Aorta (tissue), 5 donors: ENCODE measurements at regions not wholly inside any gene's neighbourhood (a gene's known extent, or its start where the extent isn't known, plus 50 kb on each side); places are given as distances from the start of the nearest gene placed in this dataset.

Source experiments
- ATAC-seq: fragments of 200-7000 bp; cut with Tn5 transposase; one replicate; pipeline ENCODE4 v1.9.1; 2022; ENCODE audit warnings: moderate library complexity; ENCODE audit not compliant: low FRiP score
- DNase-seq, 2 donors: peaks; one replicate each; pipeline ENCODE4 v3.0.0-alpha.2; 2020
- H3K27ac ChIP-seq, 2 donors: one replicate each; pipeline ENCODE4 v1.5.1; 2013; ENCODE audit warnings: low read length in 2 of 2, mild to moderate bottlenecking in 2 of 2, moderate library complexity in 2 of 2, control low read depth in 1 of 2, inconsistent platforms in 1 of 2, low read depth in 1 of 2
- H3K27me3 ChIP-seq, 2 donors: one replicate each; pipeline ENCODE4 v1.6.1; 2013; ENCODE audit warnings: control low read depth in 1 of 2, low read length in 1 of 2, mild to moderate bottlenecking in 1 of 2, moderate library complexity in 1 of 2; ENCODE audit not compliant: insufficient read depth in 2 of 2, control insufficient read depth in 1 of 2
- H3K36me3 ChIP-seq, 2 donors: one replicate each; pipeline ENCODE4 v1.6.1; 2013; ENCODE audit warnings: control low read depth in 1 of 2, low read length in 1 of 2, mild to moderate bottlenecking in 1 of 2; ENCODE audit not compliant: insufficient read depth in 2 of 2, control insufficient read depth in 1 of 2
- H3K4me1 ChIP-seq, 2 donors: one replicate each; pipeline ENCODE4 v1.6.1; 2013; ENCODE audit warnings: low read length in 2 of 2, control low read depth in 1 of 2, mild to moderate bottlenecking in 1 of 2, moderate library complexity in 1 of 2; ENCODE audit not compliant: insufficient read depth in 2 of 2, control insufficient read depth in 1 of 2
- H3K4me3 ChIP-seq, 2 donors: one replicate each; pipeline ENCODE4 v1.5.1; 2013; ENCODE audit warnings: low read length in 2 of 2, control low read depth in 1 of 2, mild to moderate bottlenecking in 1 of 2
- H3K9me3 ChIP-seq: one replicate; pipeline ENCODE4 v1.6.1; 2013; ENCODE audit warnings: mild to moderate bottlenecking, low read length; ENCODE audit not compliant: control insufficient read depth
- WGBS, 2 donors: extraction: QIAGEN DNeasy Blood & Tissue Kit; methylation state at CpG; one replicate each; pipeline ENCODE4 v1.1.7; 2013; 5-methylcytosine and 5-hydroxymethylcytosine counted together
- intact Hi-C, 2 donors: fragments of 100-400 bp; cut with DNase I; formaldehyde crosslinking; loops; one replicate each; pipeline versions ENCODE4 v1.14.2 to v1.15.0; 2022
- donor health status: healthy with polysubstance abuse.
- donor health status: Bipolar disorder and iron deficiency.
- donor health status: DM: no; HTN: no; CAD: no.
- donor health status: DM: no; HTN: no; CAD: no.
- donor health status: DM: yes; HTN: yes; CAD: no.

DNA sequence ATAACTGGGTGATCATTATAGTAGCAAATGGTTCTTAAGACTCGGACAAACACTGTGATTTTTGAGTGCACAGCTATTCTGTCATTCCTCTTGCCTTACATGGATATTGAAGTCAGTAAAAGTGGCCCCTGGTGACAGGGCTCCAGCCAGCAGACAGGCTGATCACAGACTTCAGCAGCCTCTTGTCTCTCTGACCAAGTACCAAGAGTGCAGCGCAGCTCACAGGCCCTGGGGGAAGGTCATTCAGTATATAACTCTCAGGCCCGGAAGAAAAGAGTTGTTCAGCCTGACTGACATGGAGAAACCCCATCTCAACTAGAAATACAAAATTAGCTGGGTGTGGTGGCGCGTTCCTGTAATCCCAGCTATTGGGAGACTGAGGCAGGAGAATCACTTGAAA lies 202.6 kb downstream of the HRH4 start:
- no peaks in the 10 kb centered on the region for H3K27me3 ChIP-seq
- H3K4me3 ChIP-seq, result no peak overlapping the region
- no peak for DNase-seq
- no peaks in the 10 kb centered on the region for H3K4me1 ChIP-seq
- 85% methylated on average over 5 of the region's 5 CpGs for WGBS, 2 donors
- no peaks in the 10 kb centered on the region for H3K36me3 ChIP-seq
- H3K27ac ChIP-seq, result no peak overlapping the region
- no peaks in the 10 kb centered on the region for H3K9me3 ChIP-seq
- intact Hi-C loops, result no loop called here
- no peak for ATAC-seq

DNA sequence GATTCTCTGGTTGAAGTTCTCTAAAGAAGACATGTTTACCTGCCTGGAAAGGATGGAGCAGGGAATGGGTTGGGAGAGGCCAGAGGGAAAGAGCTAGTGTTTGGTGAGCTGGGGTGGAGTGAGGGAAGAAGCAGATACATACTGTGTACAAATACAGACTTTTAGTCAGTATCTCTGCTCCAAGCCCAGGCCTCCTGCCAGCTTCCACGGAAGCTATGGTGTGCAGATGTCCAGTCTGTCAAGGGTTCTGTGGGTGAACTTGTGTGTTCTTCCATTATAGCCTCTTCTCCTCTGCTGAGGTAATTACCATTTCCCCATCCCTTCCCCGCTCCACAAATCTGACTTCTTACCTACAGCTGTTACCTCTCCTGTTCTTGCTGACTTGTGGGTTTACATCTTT lies 208.6 kb downstream of the HRH4 start:
- WGBS, 2 donors, result 65 to 75% methylated on average over 2 of the region's 2 CpGs
- peaks cover 0 to 2% of the 10 kb centered on the region in 2 donors for H3K27me3 ChIP-seq
- intact Hi-C loops, result no loop called here
- DNase-seq (no peak), ATAC-seq (no peak)
- H3K27ac ChIP-seq, result no peak overlapping the region
- H3K9me3 ChIP-seq, result no peaks in the 10 kb centered on the region
- H3K4me3 ChIP-seq, result no peak overlapping the region
- H3K36me3 ChIP-seq, result no peaks in the 10 kb centered on the region
- no peaks in the 10 kb centered on the region for H3K4me1 ChIP-seq

DNA sequence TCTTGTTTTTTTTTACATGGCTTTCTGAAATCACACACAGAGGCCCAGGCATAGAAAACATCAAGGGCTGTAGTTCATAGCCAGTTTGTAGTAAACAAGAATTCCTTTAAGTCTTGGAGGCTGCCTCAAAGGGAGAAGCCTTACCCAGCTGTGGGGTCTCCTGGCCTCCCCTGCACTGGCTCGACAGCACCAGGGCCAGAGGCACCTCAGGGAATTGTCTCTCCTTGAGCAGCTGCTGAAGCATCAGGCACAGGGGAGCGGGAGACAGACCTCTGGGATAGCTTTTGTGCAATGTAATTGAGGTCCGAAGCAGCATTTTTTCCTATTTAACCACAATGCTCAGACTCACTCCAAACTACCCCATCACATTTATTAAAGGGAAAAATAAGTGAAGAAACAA lies 209.1 kb downstream of the HRH4 start:
- Histone ChIP-seq H3K4me1 (no peaks in the 10 kb centered on the region), H3K9me3 (no peaks in the 10 kb centered on the region), H3K4me3 (no peak overlapping the region), H3K36me3 (no peaks in the 10 kb centered on the region), H3K27me3 (peaks cover 0 to 2% of the 10 kb centered on the region in 2 donors), H3K27ac (no peak overlapping the region)
- ATAC-seq (no peak), DNase-seq (no peak)
- intact Hi-C loops, result no loop called here
- 48 to 56% methylated on average over 3 of the region's 3 CpGs for WGBS, 2 donors

DNA sequence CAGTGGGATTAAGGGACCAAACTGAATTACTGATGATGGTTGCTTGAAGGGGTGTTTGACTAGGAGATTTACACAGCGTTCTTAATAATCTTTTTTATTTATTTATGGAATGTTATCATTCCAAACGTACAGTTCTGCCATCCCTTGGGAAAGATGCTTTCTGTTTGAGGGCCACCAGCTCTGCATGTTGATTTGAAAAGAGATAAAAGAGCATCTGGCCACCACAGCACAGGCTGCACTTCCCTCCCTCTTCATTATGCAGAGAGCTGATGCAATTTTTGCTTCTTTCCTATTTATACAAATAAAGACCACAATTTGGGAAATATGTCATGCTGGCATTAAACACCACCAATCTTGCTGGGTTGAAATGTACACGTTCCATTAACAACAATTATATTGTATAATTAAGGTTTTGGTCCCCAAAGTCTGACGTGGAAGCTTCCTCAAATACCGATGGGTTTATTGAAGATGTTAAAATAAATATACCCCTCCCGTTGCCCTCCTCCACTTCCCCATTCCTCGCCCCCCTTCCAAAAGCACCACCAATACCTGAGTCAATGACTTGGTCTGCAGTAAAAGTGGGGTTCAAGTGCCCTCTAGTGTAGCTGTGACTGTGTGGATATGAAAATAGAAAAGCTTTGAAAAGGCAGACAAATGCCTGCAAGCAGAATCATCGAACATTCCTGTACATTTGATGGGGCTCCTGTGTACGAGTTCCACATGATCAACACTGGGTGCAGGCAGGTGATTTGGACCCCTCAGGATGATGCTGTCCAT lies 211.9 kb downstream of the HRH4 start:
- WGBS, 2 donors, result 43 to 52% methylated on average over 9 of the region's 9 CpGs
- Histone ChIP-seq H3K4me1 (no peaks in the 10 kb centered on the region), H3K27ac (no peak overlapping the region), H3K9me3 (no peaks in the 10 kb centered on the region), H3K36me3 (no peaks in the 10 kb centered on the region), H3K4me3 (no peak overlapping the region), H3K27me3 (peaks cover 0 to 2% of the 10 kb centered on the region in 2 donors)
- ATAC-seq, result no peak
- intact Hi-C loops, result no loop called here
- DNase-seq, result no peak

DNA sequence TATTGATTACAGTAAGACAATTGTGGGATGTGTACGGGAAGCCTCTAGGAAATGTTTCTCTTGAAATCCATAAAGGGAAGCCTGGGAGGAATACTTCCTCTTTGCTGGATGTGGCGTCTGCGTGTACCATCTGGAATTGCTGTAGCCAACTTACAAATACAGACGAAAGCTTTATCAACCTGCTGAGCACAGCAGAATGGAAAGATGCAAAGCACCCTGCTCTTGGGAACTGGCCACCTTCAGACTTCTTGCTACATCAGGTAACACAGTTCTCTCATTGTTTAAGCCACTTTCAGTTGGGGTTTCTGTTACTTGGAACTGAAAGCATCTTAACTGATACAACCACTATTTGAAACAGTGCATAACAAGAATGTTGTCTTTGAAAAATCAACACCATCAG lies 213.8 kb downstream of the HRH4 start:
- ATAC-seq (no peak), DNase-seq (no peak)
- intact Hi-C loops, result no loop called here
- Histone ChIP-seq H3K27me3 (peaks cover 0 to 2% of the 10 kb centered on the region in 2 donors), H3K9me3 (no peaks in the 10 kb centered on the region), H3K36me3 (no peaks in the 10 kb centered on the region), H3K4me3 (no peak overlapping the region), H3K4me1 (no peaks in the 10 kb centered on the region), H3K27ac (no peak overlapping the region)
- WGBS, 2 donors, result 75 to 81% methylated on average over 4 of the region's 4 CpGs

DNA sequence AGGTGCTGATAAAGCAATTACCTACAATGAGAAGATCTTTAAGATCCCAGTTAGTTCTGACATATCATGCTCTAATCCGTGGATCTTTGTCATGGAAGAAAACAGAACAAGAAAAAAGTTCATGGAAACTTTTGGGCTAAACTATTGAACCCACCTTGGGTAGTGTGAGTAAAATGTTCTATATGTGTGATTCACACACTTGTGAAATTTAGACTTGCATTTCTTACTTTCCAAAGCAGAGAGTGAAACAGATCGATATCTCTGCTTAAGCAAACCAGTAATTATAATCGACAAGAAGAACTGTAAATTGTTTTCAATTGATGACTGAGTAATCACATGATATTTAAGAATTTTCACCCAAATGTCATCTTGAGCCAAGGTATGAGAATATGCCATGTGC lies 214.2 kb downstream of the HRH4 start:
- Histone ChIP-seq H3K36me3 (no peaks in the 10 kb centered on the region), H3K9me3 (no peaks in the 10 kb centered on the region), H3K4me3 (no peak overlapping the region), H3K27me3 (peaks cover 0 to 2% of the 10 kb centered on the region in 2 donors), H3K4me1 (no peaks in the 10 kb centered on the region), H3K27ac (no peak overlapping the region)
- WGBS, 2 donors, result 87 to 88% methylated on average over 3 of the region's 3 CpGs
- intact Hi-C loops, result no loop called here
- DNase-seq (no peak), ATAC-seq (no peak)

DNA sequence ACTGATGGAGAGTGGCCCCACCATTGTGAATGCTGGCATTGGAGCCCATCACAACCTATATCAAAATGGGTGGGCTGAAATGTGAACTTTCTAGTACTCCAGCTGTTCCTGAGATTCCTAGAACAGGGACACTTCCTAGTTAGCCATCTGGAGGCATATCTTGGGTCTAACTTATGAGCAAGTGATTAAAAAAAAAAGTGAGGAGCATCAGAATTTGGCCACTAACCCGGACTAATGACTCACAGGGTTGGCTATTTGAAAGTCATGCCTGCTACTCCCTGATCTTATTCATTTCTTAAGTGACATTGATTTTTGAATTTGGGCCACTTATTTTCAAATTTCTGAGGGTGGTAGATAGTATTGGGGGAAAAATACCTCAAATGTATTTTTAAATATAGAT lies 216.6 kb downstream of the HRH4 start:
- WGBS, 2 donors, result 72 to 77% methylated on average over 1 of the region's 1 CpG
- no peaks in the 10 kb centered on the region for H3K27me3 ChIP-seq
- no peak overlapping the region for H3K4me3 ChIP-seq
- H3K9me3 ChIP-seq, result peaks cover 4% of the 10 kb centered on the region
- H3K27ac ChIP-seq, result no peak overlapping the region
- intact Hi-C loops, result no loop called here
- ATAC-seq (no peak), DNase-seq (no peak)
- H3K4me1 ChIP-seq, result no peaks in the 10 kb centered on the region
- no peaks in the 10 kb centered on the region for H3K36me3 ChIP-seq

DNA sequence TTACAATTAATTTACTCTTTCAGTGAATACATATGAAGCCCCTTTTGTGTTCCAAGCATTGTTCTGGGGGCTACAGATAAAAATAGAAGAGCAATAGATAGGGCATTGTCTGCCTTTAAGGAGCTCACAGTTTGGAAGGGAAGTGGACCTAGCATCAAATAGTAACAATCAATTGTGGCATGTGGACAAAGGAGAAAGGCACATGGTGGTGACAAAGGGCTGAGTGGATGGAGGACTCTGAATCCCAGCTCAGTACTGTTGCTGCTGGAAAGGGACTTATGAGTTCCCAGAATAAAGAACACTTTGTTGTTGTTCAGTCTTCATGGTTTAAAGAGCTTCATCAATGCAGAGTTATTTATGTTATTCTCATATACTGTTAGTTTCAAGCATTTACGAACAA lies 217.7 kb downstream of the HRH4 start:
- no peaks in the 10 kb centered on the region for H3K36me3 ChIP-seq
- no peaks in the 10 kb centered on the region for H3K27me3 ChIP-seq
- no peak overlapping the region for H3K27ac ChIP-seq
- intact Hi-C loops, result no loop called here
- DNase-seq (no peak), ATAC-seq (no peak)
- WGBS, 2 donors, result 89 to 91% methylated on average over 1 of the region's 1 CpG
- no peaks in the 10 kb centered on the region for H3K4me1 ChIP-seq
- H3K4me3 ChIP-seq, result no peak overlapping the region
- H3K9me3 ChIP-seq, result peaks cover 4% of the 10 kb centered on the region

DNA sequence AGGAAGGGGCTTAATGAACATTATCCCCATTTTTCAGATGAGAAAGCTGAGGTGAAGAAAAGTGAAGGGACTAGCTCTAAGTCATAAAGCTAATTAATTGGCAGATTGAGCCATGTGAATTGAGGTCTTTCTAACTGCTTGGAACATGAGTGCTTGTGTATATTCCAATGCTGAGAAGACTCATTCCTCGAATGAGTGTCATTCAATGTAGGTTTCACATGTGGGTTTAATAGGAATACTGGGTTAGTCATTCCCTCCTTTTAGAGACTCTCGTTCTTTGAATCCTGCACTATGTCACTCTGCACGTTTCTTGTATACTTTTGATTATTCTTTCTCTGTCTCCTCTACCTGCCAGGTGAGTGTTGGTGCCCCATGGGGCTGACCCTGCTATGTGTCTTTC lies 218.2 kb downstream of the HRH4 start:
- Histone ChIP-seq H3K27ac (no peak overlapping the region), H3K4me3 (no peak overlapping the region), H3K4me1 (no peaks in the 10 kb centered on the region), H3K27me3 (no peaks in the 10 kb centered on the region), H3K36me3 (no peaks in the 10 kb centered on the region), H3K9me3 (peaks cover 4% of the 10 kb centered on the region)
- intact Hi-C loops, result no loop called here
- WGBS, 2 donors, result 79 to 80% methylated on average over 3 of the region's 3 CpGs
- DNase-seq (no peak), ATAC-seq (no peak)
